ENCODE measurements at regions not wholly inside any gene's neighbourhood (a gene's known extent, or its start where the extent isn't known, plus 50 kb on each side); places are given as distances from the start of the nearest gene placed in this dataset.

GRCh38 chr5:67672636-67673035 is 476.0 kb upstream of the CD180 start:
- TF ChIP-seq RAD21 (IDR thresholded peaks at IDR 0.05): no peak
- no peak for TF ChIP-seq NR2F2 (IDR thresholded peaks at IDR 0.05)
- no peak overlapping the region for H3K27ac ChIP-seq (ENCODE audit: low read depth in 1 of 2, low read length in 2 of 2)

DNA sequence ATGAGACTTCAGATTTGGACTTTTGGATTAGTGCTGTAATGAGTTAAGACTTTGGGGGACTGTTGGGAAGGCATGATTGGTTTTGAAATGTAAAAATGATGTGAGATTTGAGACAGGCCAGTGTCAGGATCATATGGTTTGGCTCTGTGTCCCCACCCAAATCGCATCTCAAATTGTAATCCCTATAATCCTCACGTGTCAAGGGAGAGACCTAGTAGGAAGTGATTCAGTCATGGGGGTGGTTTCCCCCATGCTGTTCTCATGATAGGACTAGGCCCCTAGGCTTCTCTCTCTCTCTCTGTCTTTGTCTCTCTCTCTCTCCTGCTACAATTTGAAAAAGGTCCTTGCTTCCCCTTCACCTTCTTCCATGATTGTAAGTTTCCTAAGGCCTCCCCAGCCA is 473.3 kb upstream of the CD180 start:
- no peak overlapping the region for H3K9ac ChIP-seq (ENCODE audit: low read depth in 1 of 2, low read length in 2 of 2)
- H3K27me3 ChIP-seq (ENCODE audit: control insufficient read depth in 4 of 4, insufficient read depth in 4 of 4, low read length in 3 of 4): no peaks in the 10 kb centered on the region
- no peak for DNase-seq (ENCODE audit: low spot score)
- H3K36me3 ChIP-seq (ENCODE audit: control insufficient read depth in 4 of 4, insufficient read depth in 3 of 4, low read depth in 1 of 4, low read length in 3 of 4): no peaks in the 10 kb centered on the region
- 97% methylated on average over 2 of the region's 2 CpGs for WGBS
- no peak overlapping the region for H3K27ac ChIP-seq (ENCODE audit: low read depth in 1 of 2, low read length in 2 of 2)
- TF ChIP-seq, protein P1, sequence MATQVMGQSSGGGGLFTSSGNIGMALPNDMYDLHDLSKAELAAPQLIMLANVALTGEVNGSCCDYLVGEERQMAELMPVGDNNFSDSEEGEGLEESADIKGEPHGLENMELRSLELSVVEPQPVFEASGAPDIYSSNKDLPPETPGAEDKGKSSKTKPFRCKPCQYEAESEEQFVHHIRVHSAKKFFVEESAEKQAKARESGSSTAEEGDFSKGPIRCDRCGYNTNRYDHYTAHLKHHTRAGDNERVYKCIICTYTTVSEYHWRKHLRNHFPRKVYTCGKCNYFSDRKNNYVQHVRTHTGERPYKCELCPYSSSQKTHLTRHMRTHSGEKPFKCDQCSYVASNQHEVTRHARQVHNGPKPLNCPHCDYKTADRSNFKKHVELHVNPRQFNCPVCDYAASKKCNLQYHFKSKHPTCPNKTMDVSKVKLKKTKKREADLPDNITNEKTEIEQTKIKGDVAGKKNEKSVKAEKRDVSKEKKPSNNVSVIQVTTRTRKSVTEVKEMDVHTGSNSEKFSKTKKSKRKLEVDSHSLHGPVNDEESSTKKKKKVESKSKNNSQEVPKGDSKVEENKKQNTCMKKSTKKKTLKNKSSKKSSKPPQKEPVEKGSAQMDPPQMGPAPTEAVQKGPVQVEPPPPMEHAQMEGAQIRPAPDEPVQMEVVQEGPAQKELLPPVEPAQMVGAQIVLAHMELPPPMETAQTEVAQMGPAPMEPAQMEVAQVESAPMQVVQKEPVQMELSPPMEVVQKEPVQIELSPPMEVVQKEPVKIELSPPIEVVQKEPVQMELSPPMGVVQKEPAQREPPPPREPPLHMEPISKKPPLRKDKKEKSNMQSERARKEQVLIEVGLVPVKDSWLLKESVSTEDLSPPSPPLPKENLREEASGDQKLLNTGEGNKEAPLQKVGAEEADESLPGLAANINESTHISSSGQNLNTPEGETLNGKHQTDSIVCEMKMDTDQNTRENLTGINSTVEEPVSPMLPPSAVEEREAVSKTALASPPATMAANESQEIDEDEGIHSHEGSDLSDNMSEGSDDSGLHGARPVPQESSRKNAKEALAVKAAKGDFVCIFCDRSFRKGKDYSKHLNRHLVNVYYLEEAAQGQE (IDR thresholded peaks at IDR 0.05): no peak
- TF ChIP-seq GABPA (IDR thresholded peaks at IDR 0.05 in 1 of 2, conservative IDR thresholded peaks at IDR 0.05 in 1 of 2) (no peak), FOXA2 (IDR thresholded peaks at IDR 0.05) (no peak), NR2F2 (IDR thresholded peaks at IDR 0.05) (no peak), CTCF (IDR thresholded peaks at IDR 0.05; ENCODE audit: low read depth, low read length, missing input control) (no peak), YY1 (IDR thresholded peaks at IDR 0.05) (no peak), ATF3 (IDR thresholded peaks at IDR 0.05) (no peak), FOXA1 (IDR thresholded peaks at IDR 0.05) (no peak), HNF4A (conservative IDR thresholded peaks at IDR 0.05) (no peak), RXRA (IDR thresholded peaks at IDR 0.05) (no peak), SP1 (IDR thresholded peaks at IDR 0.05) (no peak), RAD21 (IDR thresholded peaks at IDR 0.05) (no peak), TAF1 (conservative IDR thresholded peaks at IDR 0.05) (no peak), MAX (IDR thresholded peaks at IDR 0.05) (no peak), EGR1 (IDR thresholded peaks at IDR 0.05; ENCODE audit: low read depth in 2 of 2) (no peak), HNF4G (IDR thresholded peaks at IDR 0.05) (no peak), JUND (IDR thresholded peaks at IDR 0.05) (no peak)
- TF ChIP-seq, protein P2, sequence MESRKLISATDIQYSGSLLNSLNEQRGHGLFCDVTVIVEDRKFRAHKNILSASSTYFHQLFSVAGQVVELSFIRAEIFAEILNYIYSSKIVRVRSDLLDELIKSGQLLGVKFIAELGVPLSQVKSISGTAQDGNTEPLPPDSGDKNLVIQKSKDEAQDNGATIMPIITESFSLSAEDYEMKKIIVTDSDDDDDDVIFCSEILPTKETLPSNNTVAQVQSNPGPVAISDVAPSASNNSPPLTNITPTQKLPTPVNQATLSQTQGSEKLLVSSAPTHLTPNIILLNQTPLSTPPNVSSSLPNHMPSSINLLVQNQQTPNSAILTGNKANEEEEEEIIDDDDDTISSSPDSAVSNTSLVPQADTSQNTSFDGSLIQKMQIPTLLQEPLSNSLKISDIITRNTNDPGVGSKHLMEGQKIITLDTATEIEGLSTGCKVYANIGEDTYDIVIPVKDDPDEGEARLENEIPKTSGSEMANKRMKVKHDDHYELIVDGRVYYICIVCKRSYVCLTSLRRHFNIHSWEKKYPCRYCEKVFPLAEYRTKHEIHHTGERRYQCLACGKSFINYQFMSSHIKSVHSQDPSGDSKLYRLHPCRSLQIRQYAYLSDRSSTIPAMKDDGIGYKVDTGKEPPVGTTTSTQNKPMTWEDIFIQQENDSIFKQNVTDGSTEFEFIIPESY (IDR thresholded peaks at IDR 0.05): no peak
- no peak overlapping the region for H3K4me3 ChIP-seq (ENCODE audit: low read depth in 1 of 3, low read length in 3 of 3)
- H3K9me3 ChIP-seq (ENCODE audit: control insufficient read depth in 4 of 4, low read length in 3 of 4): no peaks in the 10 kb centered on the region
- H3K4me1 ChIP-seq (ENCODE audit: control insufficient read depth in 4 of 4, insufficient read depth in 4 of 4, low read length in 3 of 4): no peaks in the 10 kb centered on the region

More at GRCh38 chr5:67672636-67673035, 476.0 kb upstream of the CD180 start:
- Histone ChIP-seq H3K4me1 (ENCODE audit: control insufficient read depth in 4 of 4, insufficient read depth in 4 of 4, low read length in 3 of 4) (no peaks in the 10 kb centered on the region), H3K9ac (ENCODE audit: low read depth in 1 of 2, low read length in 2 of 2) (no peak overlapping the region), H3K4me3 (ENCODE audit: low read depth in 1 of 3, low read length in 3 of 3) (no peak overlapping the region), H3K9me3 (ENCODE audit: control insufficient read depth in 4 of 4, low read length in 3 of 4) (no peaks in the 10 kb centered on the region), H3K36me3 (ENCODE audit: control insufficient read depth in 4 of 4, insufficient read depth in 3 of 4, low read depth in 1 of 4, low read length in 3 of 4) (no peaks in the 10 kb centered on the region), H3K27me3 (ENCODE audit: control insufficient read depth in 4 of 4, insufficient read depth in 4 of 4, low read length in 3 of 4) (no peaks in the 10 kb centered on the region)
- WGBS: 95% methylated on average over 1 of the region's 1 CpG
- no peak for DNase-seq (ENCODE audit: low spot score)

All from liver (tissue), 8 donors.